Colonic mucosa (tissue), 4 donors: ENCODE measurements at regions not wholly inside any gene's neighbourhood (a gene's known extent, or its start where the extent isn't known, plus 50 kb on each side); places are given as distances from the start of the nearest gene placed in this dataset.
A peak's percentile ranks its signal among the peaks of the same experiment; 100 is the strongest.
"Not testable (repeated sequence)": the region's sequence is repeated elsewhere in the genome, so short reads cannot be mapped to it uniquely, and the experiment has no call there.

ENCODE experiments used
- DNase-seq: peaks from one replicate; pipeline ENCODE4 v3.0.0-alpha.2; 2020
- H3K27ac ChIP-seq: fragments of 200-600 bp; one replicate; pipeline ENCODE4 v1.8.0; 2021
- H3K27me3 ChIP-seq: fragments of 200-600 bp; one replicate; pipeline ENCODE4 v1.8.0; 2021
- H3K36me3 ChIP-seq: fragments of 200-600 bp; one replicate; pipeline ENCODE4 v1.8.0; 2021
- H3K4me1 ChIP-seq: fragments of 200-600 bp; one replicate; pipeline ENCODE4 v1.8.0; 2021; ENCODE audit warnings: mild to moderate bottlenecking
- H3K4me3 ChIP-seq: fragments of 200-600 bp; one replicate; pipeline ENCODE4 v1.8.0; 2021
- H3K9ac ChIP-seq, 2 donors: one replicate each; pipeline ENCODE4 v1.7.0; 2013; ENCODE audit warnings: control low read depth in 2 of 2, low read depth in 2 of 2, low read length in 2 of 2
- H3K9me3 ChIP-seq: fragments of 200-600 bp; one replicate; pipeline ENCODE4 v1.8.0; 2021
- intact Hi-C: fragments of 100-400 bp; cut with DNase I; formaldehyde crosslinking; loops from one replicate; pipeline ENCODE4 v1.14.1; 2022
- TF ChIP-seq, protein P1 (sequence below): fragments of 200-600 bp; IDR thresholded peaks from one replicate; pipeline ENCODE4 v1.8.0; 2022; ENCODE audit warnings: antibody characterized with exemption, mild to moderate bottlenecking
- donor health status: healthy.
- donor health status: DM: no; HTN: no; CAD: no.
- donor health status: DM: no; HTN: no; CAD: no.

DNA sequence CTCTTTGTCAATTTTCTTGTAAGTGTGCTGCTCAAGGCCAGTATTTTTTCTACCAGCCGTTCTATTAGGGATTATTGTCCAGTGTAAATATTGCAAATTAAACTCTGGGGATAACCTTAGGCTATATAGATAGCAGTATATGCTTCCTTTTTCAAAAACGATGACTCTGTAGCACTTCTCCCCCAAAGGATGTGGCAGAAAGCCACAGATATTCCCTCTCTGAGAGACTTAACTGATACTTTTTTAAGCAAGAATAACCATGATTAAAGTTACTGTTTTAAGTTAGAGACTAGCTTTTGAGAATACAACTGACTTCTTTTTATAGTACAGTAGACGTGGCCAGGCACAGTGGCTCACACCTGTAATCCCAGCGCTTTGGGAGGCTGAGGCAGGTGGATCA lies 130.0 kb downstream of the FHIP1A start:
- Histone ChIP-seq H3K4me3 (no peak overlapping the region), H3K9ac (no peak overlapping the region), H3K36me3 (no peaks in the 10 kb centered on the region), H3K27me3 (no peaks in the 10 kb centered on the region), H3K9me3 (no peaks in the 10 kb centered on the region), H3K4me1 (peaks cover 8% of the 10 kb centered on the region), H3K27ac (no peak overlapping the region)
- TF ChIP-seq, protein P1, sequence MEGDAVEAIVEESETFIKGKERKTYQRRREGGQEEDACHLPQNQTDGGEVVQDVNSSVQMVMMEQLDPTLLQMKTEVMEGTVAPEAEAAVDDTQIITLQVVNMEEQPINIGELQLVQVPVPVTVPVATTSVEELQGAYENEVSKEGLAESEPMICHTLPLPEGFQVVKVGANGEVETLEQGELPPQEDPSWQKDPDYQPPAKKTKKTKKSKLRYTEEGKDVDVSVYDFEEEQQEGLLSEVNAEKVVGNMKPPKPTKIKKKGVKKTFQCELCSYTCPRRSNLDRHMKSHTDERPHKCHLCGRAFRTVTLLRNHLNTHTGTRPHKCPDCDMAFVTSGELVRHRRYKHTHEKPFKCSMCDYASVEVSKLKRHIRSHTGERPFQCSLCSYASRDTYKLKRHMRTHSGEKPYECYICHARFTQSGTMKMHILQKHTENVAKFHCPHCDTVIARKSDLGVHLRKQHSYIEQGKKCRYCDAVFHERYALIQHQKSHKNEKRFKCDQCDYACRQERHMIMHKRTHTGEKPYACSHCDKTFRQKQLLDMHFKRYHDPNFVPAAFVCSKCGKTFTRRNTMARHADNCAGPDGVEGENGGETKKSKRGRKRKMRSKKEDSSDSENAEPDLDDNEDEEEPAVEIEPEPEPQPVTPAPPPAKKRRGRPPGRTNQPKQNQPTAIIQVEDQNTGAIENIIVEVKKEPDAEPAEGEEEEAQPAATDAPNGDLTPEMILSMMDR, result no peak
- no peak for DNase-seq
- intact Hi-C loops, result no loop called here

DNA sequence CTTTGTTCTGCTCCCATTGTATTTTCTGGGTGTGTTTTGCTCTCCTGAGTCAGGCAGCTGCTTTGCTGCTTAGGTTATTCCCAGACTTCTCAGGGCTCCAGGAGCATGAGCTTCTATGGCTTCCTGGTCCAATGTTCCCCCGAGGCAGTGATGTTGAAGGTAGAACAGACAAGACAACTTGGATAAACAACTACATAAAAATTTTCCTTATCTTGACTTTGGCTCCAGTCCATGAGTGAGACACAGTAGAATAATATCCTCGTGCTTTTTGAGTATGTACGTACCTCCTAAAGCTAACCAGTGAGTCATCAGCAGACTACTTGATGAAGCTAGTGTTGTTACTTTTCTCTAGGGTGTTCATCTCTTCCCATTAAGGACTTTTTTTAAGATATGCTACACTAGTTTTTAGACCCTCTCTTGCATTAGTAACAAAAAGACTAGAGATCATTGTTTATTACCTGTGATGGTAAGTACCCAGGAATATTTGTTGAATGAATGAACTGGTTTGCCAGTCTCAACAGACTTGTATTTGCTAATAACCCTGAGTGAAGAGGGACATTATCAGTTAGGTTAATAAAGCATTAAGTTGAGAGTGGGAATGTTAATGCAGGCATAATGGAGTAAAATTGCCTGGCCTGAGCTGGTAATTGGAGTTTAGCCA lies 131.9 kb downstream of the FHIP1A start:
- H3K9me3 ChIP-seq, result no peaks in the 10 kb centered on the region
- no peak overlapping the region for H3K4me3 ChIP-seq
- H3K9ac ChIP-seq, result no peak overlapping the region
- peak; percentile 48 for DNase-seq
- TF ChIP-seq, protein P1, result no peak
- H3K36me3 ChIP-seq, result no peaks in the 10 kb centered on the region
- H3K27me3 ChIP-seq, result no peaks in the 10 kb centered on the region
- H3K27ac ChIP-seq, result peak overlapping the region; percentile 8
- H3K4me1 ChIP-seq, result peaks cover 8% of the 10 kb centered on the region
- intact Hi-C loops, result no loop called here

DNA sequence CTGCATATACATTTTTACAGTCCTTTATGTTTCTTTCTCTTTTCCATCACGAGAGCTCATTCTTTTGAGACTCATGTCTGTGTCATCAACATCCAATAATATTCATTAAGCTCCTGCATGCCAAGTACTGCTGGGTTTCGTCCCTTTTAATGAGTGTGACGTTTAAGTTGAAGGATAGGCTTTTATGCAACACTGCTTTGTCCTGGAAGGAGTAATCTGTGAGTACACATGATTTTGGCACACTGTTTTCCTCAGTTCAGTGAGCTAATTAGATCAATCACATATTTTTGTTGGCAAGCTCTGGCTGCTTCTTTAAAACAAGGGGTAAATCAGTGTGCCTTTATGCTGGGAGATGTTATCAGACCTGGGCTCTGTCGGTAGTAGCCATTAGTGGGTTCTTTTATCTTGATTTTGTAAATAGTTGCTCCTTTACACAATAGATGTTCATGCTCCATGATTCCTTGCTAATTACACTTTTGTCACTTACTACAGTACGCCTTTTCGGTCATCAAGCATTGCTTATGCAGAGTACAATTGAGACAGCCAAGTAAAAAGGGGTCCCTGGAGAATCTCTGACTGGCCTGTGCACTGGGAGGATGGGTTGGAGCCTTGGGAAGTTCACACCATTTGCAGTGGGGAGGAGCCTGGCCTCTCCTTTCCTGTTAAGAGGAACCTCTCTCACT lies 132.6 kb downstream of the FHIP1A start:
- peak overlapping the region; percentile 8 for H3K27ac ChIP-seq
- DNase-seq, result no peak
- intact Hi-C loops, result no loop called here
- TF ChIP-seq, protein P1, result no peak
- H3K4me1 ChIP-seq, result peaks cover 2% of the 10 kb centered on the region
- no peaks in the 10 kb centered on the region for H3K27me3 ChIP-seq
- H3K4me3 ChIP-seq, result no peak overlapping the region
- H3K36me3 ChIP-seq, result no peaks in the 10 kb centered on the region
- no peak overlapping the region for H3K9ac ChIP-seq
- no peaks in the 10 kb centered on the region for H3K9me3 ChIP-seq

DNA sequence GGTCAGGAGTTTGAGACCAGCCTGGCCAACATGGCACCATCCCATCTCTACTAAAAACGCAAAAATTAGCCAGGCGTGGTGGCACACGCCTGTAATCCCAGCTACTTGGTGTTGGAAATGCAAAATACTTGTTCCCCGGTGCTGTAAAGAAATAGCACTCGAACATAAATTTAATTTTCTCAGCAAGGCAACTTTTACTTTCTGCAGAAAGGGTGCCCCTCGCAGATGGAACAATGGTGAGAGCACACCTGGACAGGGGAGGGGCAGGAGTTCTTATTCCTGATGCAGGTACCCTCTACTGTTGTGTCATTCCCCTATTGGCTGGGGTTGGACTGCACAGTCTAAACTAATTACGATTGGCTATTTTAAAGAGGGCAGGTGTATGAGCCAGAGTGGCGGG lies 139.7 kb downstream of the FHIP1A start:
- no peak overlapping the region for H3K27ac ChIP-seq

DNA sequence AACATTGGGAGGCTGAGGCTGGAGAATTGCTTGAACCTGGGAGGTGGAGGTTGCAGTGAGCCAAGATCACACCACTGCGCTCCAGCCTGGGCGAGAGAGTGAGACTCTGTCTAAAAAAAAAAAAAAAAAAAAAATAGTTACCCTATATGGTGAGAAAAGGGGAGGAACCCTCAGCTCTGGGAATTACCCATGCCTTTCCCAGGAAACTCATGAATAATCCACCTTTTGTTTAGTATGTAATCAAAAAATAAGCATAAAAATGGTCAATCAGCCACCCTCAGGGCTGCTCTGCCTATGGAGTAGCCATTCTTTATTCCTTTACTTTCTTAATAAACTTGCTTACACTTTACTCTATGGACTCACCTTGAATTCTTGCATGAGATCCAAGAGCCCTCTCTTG lies 140.4 kb downstream of the FHIP1A start:
- H3K9me3 ChIP-seq, intact Hi-C loops, DNase-seq, H3K27ac ChIP-seq, H3K36me3 ChIP-seq, H3K27me3 ChIP-seq, H3K4me1 ChIP-seq, H3K4me3 ChIP-seq, H3K9ac ChIP-seq: not testable (repeated sequence)

More for the DNA sequence above, 139.7 kb downstream of the FHIP1A start:
- Histone ChIP-seq H3K27me3 (no peaks in the 10 kb centered on the region), H3K9me3 (no peaks in the 10 kb centered on the region), H3K4me3 (no peak overlapping the region), H3K9ac (no peak overlapping the region), H3K36me3 (no peaks in the 10 kb centered on the region), H3K4me1 (no peaks in the 10 kb centered on the region)
- intact Hi-C loops, result no loop called here
- no peak for DNase-seq
- TF ChIP-seq, protein P1, result no peak

DNA sequence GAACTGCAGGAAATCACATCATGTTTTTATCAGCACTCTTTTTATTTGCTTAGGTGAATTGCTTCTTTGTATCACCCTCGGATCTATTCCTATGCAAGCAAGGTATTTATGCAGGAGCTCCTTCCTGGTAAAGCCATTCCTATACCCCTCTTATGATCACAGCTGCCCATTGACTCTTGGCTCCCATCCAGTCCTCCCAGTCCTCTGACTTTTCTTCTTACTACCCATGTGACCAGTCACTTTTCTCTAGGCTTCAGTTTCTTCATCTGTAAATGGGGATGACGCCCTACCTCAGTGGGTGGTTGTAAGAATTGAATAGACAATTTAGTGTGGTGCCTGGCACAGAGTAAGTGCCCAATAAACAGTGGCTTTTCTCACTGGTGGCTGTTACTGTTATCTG lies 144.9 kb downstream of the FHIP1A start:
- H3K27me3 ChIP-seq, result no peaks in the 10 kb centered on the region
- H3K9me3 ChIP-seq, result no peaks in the 10 kb centered on the region
- H3K27ac ChIP-seq, result peak overlapping the region; percentile 51
- H3K36me3 ChIP-seq, result no peaks in the 10 kb centered on the region
- peak; percentile 88 for DNase-seq
- no peak overlapping the region for H3K4me3 ChIP-seq
- TF ChIP-seq, protein P1, result no peak
- H3K4me1 ChIP-seq, result no peaks in the 10 kb centered on the region
- intact Hi-C loops, result no loop called here
- H3K9ac ChIP-seq, result peak overlapping the region in 1 of 2 donors; percentile 38
